ENCODE measurements at regions not wholly inside any gene's neighbourhood (a gene's known extent, or its start where the extent isn't known, plus 50 kb on each side); places are given as distances from the start of the nearest gene placed in this dataset.
A peak's percentile ranks its signal among the peaks of the same experiment; 100 is the strongest.

DNA sequence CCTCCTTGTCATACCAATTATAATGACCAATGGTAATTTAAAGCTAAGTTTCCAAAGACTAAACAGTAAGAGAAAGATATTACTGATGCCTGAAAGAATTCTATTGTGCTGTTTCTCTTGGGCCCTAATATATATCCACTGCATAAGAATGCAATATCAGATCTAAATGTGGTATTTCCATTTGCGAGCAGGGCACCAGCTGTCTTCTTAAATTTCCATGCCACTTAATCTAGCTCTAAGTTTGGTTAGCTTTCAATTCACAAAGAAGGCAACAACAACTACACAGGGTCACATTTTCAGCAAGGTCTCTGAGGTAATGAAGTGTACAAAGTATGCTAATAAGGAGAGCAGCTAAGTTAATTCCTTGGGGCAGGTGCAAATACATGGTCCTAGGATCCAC, 315.7 kb downstream of the GPR37 start:
- no peak for DNase-seq (ENCODE audit: low read depth)
- no peak for TF ChIP-seq CTCF (conservative IDR thresholded peaks at IDR 0.05; ENCODE audit: low read depth, low read length)
- no peak overlapping the region for H3K4me3 ChIP-seq (ENCODE audit: low read depth, low read length)

DNA sequence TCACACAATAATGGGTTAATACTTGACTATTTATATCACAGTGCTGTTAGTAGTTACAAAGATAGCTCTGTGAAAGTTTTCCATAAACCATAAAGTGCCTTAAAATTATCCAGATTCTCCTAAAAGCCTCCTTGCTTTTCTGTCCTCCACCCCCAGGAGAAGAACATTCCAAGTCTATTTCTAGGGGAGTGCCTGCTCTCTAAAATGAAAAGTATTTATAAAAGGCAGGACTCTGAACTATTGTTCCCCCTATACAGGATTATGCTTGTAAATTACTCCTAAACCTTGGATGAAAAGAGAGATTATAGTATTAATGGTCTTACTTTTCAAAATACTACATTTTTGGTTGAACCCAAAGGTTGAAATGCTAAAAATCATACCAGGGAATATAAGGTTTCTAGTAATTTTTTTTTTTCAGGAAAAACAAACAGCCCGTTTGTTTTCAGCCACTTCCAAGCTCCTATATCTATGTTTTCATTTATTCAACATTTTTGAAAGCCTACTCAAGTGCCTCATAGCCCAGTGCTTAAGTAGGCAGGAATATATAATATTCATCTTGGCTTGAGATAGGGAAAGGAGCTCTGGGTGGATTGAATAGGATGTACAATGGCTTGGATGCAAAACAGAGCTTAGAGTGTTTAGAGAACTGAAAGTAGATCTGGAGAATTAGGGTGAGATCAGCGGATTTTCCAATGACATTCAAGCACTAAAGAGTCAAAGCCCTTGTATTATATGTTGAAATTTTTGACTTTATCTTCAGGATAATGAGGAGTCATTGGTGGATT, 320.7 kb downstream of the GPR37 start:
- no peak overlapping the region for H3K4me3 ChIP-seq (ENCODE audit: low read depth, low read length)
- no peak for DNase-seq (ENCODE audit: low read depth)
- TF ChIP-seq CTCF (conservative IDR thresholded peaks at IDR 0.05; ENCODE audit: low read depth, low read length) = no peak

- DNase-seq (ENCODE audit: low read depth) = no peak
- TF ChIP-seq CTCF (conservative IDR thresholded peaks at IDR 0.05; ENCODE audit: low read depth, low read length) = no peak
- no peak overlapping the region for H3K4me3 ChIP-seq (ENCODE audit: low read depth, low read length)
Measured at GRCh38 chr7:124443762-124444161, 321.8 kb downstream of the GPR37 start.

- peak; percentile 2 for DNase-seq (ENCODE audit: low read depth)
- no peak overlapping the region for H3K4me3 ChIP-seq (ENCODE audit: low read depth, low read length)
- TF ChIP-seq CTCF (conservative IDR thresholded peaks at IDR 0.05; ENCODE audit: low read depth, low read length) = no peak
Measured at GRCh38 chr7:124440081-124440480, 325.5 kb downstream of the GPR37 start.

- H3K4me3 ChIP-seq (ENCODE audit: low read depth, low read length) = no peak overlapping the region
- DNase-seq (ENCODE audit: low read depth) = no peak
- TF ChIP-seq CTCF (conservative IDR thresholded peaks at IDR 0.05; ENCODE audit: low read depth, low read length) = no peak
Measured at GRCh38 chr7:124432009-124432578, 333.5 kb downstream of the GPR37 start.

- no peak for DNase-seq (ENCODE audit: low read depth)
- TF ChIP-seq CTCF (conservative IDR thresholded peaks at IDR 0.05; ENCODE audit: low read depth, low read length) = no peak
- H3K4me3 ChIP-seq (ENCODE audit: low read depth, low read length) = no peak overlapping the region
Measured at GRCh38 chr7:124429923-124430322, 335.7 kb downstream of the GPR37 start.

- DNase-seq (ENCODE audit: low read depth) = no peak
- no peak for TF ChIP-seq CTCF (conservative IDR thresholded peaks at IDR 0.05; ENCODE audit: low read depth, low read length)
- no peak overlapping the region for H3K4me3 ChIP-seq (ENCODE audit: low read depth, low read length)
Measured at GRCh38 chr7:124428781-124429180, 336.8 kb downstream of the GPR37 start.
